ENCODE measurements at regions not wholly inside any gene's neighbourhood (a gene's known extent, or its start where the extent isn't known, plus 50 kb on each side); places are given as distances from the start of the nearest gene placed in this dataset.

- DNase-seq: no peak
- TF ChIP-seq CTCF (IDR thresholded peaks at IDR 0.05) (no peak), POLR2A (IDR thresholded peaks at IDR 0.05) (no peak), POLR2AphosphoS5 (IDR thresholded peaks at IDR 0.05) (no peak), EP300 (IDR thresholded peaks at IDR 0.05) (no peak)
- no peaks in the 10 kb centered on the region for H3K36me3 ChIP-seq
- whole genome bisulfite sequencing, 2 donors: 90 to 92% methylated on average over 9 of the region's 9 CpGs
- H3K27me3 ChIP-seq: peaks cover 0 to 25% (median 0%) of the 10 kb centered on the region in 3 donors
- H3K4me3 ChIP-seq: no peak overlapping the region
- no peaks in the 10 kb centered on the region for H3K4me1 ChIP-seq
- H3K27ac ChIP-seq: no peak overlapping the region
- no peaks in the 10 kb centered on the region for H3K9me3 ChIP-seq
- intact Hi-C loops (cut with DNase I): no loop called here
Measured at GRCh38 chr10:129041916-129042315, 425.1 kb upstream of the MGMT start.

GRCh38 chr10:129042776-129043595 lies 424.1 kb upstream of the MGMT start:
- intact Hi-C loops (cut with DNase I): no loop called here
- no peaks in the 10 kb centered on the region for H3K4me1 ChIP-seq
- 32 to 64% methylated on average over 21 of the region's 21 CpGs for WGBS, 2 donors
- no peak overlapping the region for H3K27ac ChIP-seq
- H3K27me3 ChIP-seq: peaks cover 0 to 18% (median 0%) of the 10 kb centered on the region in 3 donors
- H3K36me3 ChIP-seq: no peaks in the 10 kb centered on the region
- TF ChIP-seq POLR2A (IDR thresholded peaks at IDR 0.05): no peak
- no peak for TF ChIP-seq POLR2AphosphoS5 (IDR thresholded peaks at IDR 0.05)
- no peak for TF ChIP-seq EP300 (IDR thresholded peaks at IDR 0.05)
- TF ChIP-seq CTCF (IDR thresholded peaks at IDR 0.05): no peak
- H3K4me3 ChIP-seq: no peak overlapping the region
- DNase-seq: no peak
- H3K9me3 ChIP-seq: no peaks in the 10 kb centered on the region

- Histone ChIP-seq H3K27ac (no peak overlapping the region), H3K4me3 (no peak overlapping the region), H3K36me3 (no peaks in the 10 kb centered on the region), H3K9me3 (no peaks in the 10 kb centered on the region), H3K4me1 (no peaks in the 10 kb centered on the region), H3K27me3 (peaks cover 0 to 15% (median 0%) of the 10 kb centered on the region in 3 donors)
- WGBS, 2 donors: 73 to 76% methylated on average over 3 of the region's 3 CpGs
- TF ChIP-seq EP300 (IDR thresholded peaks at IDR 0.05): no peak
- TF ChIP-seq POLR2A (IDR thresholded peaks at IDR 0.05): no peak
- no peak for TF ChIP-seq CTCF (IDR thresholded peaks at IDR 0.05)
- TF ChIP-seq POLR2AphosphoS5 (IDR thresholded peaks at IDR 0.05): no peak
- no peak for DNase-seq
- intact Hi-C loops (cut with DNase I): no loop called here
Measured at GRCh38 chr10:129043691-129044090, 423.4 kb upstream of the MGMT start.

- Histone ChIP-seq H3K4me1 (no peaks in the 10 kb centered on the region), H3K4me3 (no peak overlapping the region), H3K36me3 (no peaks in the 10 kb centered on the region), H3K27ac (no peak overlapping the region), H3K9me3 (no peaks in the 10 kb centered on the region), H3K27me3 (peaks cover 0 to 9% (median 0%) of the 10 kb centered on the region in 3 donors)
- DNase-seq: no peak
- TF ChIP-seq CTCF (IDR thresholded peaks at IDR 0.05) (no peak), POLR2AphosphoS5 (IDR thresholded peaks at IDR 0.05) (no peak), POLR2A (IDR thresholded peaks at IDR 0.05) (no peak), EP300 (IDR thresholded peaks at IDR 0.05) (no peak)
- 91 to 93% methylated on average over 17 of the region's 17 CpGs for WGBS, 2 donors
- intact Hi-C loops (cut with DNase I): no loop called here
Measured at GRCh38 chr10:129045599-129045998, 421.4 kb upstream of the MGMT start.

Measured in sigmoid colon (tissue), 6 donors.